ENCODE measurements at regions not wholly inside any gene's neighbourhood (a gene's known extent, or its start where the extent isn't known, plus 50 kb on each side); places are given as distances from the start of the nearest gene placed in this dataset.

DNA sequence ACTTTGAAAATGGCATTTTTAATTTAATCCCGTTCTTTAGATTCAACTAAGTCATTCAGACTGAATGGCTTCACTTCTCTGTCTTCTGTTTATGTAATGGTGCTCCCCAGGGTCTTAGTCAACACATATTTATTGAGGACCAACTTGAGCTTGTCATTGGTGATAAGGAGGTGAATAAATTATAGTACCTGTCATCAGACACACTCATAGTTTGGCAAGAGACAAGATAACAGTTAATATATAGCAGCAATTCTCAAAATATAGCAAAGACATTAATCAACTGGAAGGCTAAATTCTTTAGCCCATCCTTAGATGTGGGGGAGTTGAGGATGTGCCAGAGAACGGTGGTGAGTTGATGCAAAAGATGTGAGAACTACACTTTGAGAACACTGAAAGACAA is 78.4 kb downstream of the MACIR start:
- DNase-seq: no peak

DNA sequence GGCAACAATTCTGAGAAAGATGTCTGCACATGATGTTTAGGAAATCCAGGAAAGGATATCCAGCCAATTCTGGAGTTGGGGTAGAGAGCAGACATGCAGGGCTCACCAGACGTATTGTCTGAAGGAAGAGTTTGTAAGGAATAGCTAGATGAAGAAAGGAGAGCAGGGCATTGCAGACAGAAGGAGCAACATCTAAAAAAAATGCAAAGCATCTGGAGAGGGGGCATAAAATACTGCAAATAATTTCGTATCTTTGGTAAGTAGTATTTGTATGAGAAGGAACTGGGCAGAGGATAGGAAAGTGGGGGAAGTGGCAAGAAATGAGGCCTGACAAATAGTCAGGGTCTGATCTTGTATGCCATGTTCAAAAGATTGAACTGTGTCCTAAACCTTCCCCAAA is 74.8 kb downstream of the MACIR start:
- DNase-seq: no peak

DNA sequence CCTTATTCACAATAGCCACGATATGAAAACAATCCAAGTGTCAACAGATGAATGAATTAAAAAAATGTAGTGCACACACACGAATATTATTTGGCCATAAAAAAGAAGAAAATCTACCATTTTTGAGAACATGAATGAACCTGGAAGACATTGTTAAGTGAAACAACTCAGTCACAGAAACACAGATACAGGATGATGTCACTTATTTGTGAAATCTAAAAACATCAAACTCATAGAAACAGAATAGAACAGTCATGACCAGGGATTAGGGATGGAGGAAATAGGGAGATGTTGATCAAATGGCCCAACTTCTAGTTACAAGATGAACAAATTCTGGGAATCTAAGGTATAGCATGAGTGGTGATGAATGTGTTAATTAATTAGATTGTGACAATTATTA is 72.3 kb downstream of the MACIR start:
- DNase-seq: no peak
